ENCODE measurements at regions not wholly inside any gene's neighbourhood (a gene's known extent, or its start where the extent isn't known, plus 50 kb on each side); places are given as distances from the start of the nearest gene placed in this dataset.

- no peak for DNase-seq
Measured at GRCh38 chr12:25715102-25715501, 162.0 kb upstream of the LMNTD1 start.

DNA sequence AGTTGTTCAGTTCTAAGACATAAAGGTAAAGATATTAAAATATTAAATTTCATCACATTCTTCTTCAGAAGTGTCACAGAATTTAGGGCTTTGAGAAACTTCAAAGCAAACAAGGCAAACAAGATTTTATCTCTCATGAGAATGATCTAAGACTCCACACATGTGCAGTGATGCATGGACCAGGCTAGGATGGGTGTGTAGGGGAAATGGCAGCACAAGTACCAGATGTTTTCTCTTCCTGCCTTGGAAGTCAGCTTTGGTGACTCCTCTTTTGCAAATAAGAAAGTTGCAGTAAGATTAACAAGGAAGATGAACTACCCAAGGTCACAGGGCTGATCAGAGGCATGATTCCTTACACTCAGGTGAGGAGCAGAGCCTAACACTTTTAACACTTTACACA, 163.8 kb upstream of the LMNTD1 start:
- no peak for DNase-seq

DNA sequence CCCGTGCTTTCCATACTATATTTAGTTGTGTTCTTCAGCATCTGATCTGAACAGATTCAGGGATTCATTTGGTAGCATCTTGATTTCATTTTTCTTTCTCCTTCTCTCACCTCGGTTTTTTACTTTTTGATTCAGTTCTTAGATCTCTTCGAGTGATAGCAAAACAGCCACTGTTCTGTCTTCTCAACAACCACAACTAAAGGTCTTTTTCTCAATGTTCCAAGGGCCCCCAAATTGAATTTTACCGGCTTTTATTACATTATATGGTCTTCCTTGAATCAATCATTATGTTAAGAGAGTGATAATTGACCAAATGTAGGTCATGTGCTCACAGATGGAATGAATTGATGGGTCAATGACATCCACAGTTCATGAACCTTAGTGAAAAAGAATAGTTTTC, 164.5 kb upstream of the LMNTD1 start:
- DNase-seq, result no peak

DNA sequence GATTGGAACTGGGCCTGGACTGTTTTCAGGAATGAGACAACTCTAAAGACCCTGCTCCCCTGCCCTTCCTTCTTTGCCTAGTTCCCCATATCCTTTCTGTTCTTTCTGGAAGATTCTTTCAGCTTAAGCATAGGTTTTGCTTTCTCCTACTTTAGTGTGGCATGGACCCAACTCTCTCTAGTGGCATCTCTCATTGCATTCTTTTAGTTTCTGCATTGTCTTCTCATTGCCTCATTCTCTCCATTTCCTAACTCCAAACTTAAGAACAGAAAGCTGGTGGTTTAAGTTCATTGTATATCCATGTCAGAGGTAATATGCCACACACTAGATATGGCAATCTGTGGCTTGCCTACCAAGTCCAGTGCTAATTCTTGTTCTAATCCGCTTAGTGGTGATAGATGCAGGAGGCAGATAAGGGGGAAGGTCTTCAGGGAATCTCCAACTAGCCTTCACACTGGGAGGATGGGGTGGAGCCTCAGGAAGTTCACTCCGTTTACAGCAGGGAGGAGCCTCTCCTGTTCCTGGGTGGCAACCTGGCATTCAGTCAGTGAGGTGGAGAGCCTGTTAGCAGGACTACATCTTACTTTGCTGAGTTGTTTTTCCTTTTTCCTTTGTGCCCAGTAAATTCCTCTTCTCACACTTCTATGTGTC, 165.1 kb upstream of the LMNTD1 start:
- DNase-seq, result no peak

- no peak for DNase-seq
Measured at GRCh38 chr12:25719505-25719904, 166.4 kb upstream of the LMNTD1 start.

DNA sequence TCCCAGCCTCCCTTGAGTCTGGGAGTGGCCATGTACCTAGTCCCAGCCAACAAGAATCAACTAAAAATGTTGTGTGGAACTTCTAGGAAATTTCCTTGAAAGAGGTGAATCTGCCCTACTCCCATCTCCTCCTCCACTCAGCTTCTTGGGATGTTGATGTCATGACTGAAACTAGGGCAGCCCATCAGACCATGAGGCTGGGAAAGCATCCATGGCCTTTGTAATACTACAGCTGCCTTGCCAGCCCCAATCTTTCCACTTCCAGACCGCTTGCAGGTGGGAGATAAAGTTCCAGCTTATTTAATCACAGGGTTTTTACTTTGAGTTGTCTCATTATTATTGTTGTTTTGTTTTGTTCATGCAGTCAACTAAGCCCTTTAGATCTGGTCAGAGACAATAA, 170.3 kb upstream of the LMNTD1 start:
- no peak for DNase-seq

DNA sequence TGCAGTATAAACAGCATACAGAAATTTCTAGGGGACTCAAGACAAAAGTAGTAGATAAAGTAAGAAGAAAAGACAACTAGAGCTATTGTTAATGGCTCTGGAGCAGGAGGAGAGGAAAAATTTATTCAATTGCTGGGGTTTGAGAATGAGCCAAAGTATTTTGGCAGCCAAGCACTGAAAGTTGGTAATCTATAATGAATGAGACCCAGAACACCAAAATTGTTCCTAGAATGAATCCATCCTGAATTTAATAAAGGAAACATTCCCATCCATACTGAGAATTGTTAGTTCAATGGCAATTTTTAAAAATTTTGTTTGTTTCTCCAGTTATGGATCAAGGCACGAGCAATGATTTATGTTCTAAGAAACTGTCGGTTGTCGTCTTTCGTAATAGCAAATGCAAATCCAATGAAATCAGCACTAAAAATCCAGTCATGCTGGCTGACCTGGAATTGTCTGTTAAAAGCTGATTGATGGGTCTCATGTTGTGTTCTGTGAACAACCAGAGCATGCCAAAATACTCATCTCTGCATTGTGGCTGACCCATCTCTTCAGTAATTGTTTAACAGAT, 170.9 kb upstream of the LMNTD1 start:
- DNase-seq, result no peak

DNA sequence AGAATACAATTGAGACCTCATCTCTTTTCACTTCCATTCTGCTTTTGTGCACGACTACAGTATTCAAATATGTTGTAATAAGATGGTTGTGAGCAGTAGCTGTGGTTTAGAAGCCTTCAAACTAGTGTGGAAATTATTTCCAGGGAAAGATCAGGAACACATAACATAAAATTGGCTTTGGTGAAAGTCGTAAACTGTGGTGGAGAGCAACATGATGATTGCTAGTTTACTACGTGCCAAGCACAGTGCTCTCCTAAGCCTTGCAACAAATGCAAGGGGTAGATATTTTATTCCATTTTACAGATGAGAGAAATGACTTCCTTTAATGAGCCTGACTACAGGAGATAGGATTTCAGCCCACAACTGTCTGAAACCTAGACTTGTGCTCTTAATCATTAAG, 172.4 kb upstream of the LMNTD1 start:
- no peak for DNase-seq

GRCh38 chr12:25725931-25726330, 172.8 kb upstream of the LMNTD1 start:
- DNase-seq, result no peak

GRCh38 chr12:25728056-25728595, 175.0 kb upstream of the LMNTD1 start:
- no peak for DNase-seq

GRCh38 chr12:25730489-25731349, 177.6 kb upstream of the LMNTD1 start:
- no peak for DNase-seq

- DNase-seq, result no peak
Measured at GRCh38 chr12:25733541-25733940, 180.5 kb upstream of the LMNTD1 start.

GRCh38 chr12:25734529-25735180, 181.6 kb upstream of the LMNTD1 start:
- no peak for DNase-seq

DNA sequence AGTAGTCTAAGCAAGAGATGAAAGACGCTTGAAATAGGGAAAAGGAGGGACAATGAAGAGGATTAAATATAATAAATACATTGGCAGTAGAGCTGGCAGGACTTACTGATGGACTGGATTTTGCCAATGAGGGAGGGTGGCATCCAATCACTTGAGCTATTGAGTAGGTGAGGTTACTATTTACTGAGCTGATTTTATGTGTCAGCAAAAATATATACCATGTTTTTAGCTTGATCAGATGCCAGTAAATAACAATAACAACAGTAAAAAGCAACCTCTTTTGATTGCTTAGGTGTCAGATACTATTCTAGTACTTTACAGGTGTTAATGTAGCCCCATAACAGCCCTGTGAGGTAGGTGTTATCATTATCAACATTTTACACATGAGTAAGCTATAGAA, 187.5 kb upstream of the LMNTD1 start:
- DNase-seq, result no peak

- DNase-seq, result no peak
Measured at GRCh38 chr12:25741917-25742316, 188.8 kb upstream of the LMNTD1 start.

DNA sequence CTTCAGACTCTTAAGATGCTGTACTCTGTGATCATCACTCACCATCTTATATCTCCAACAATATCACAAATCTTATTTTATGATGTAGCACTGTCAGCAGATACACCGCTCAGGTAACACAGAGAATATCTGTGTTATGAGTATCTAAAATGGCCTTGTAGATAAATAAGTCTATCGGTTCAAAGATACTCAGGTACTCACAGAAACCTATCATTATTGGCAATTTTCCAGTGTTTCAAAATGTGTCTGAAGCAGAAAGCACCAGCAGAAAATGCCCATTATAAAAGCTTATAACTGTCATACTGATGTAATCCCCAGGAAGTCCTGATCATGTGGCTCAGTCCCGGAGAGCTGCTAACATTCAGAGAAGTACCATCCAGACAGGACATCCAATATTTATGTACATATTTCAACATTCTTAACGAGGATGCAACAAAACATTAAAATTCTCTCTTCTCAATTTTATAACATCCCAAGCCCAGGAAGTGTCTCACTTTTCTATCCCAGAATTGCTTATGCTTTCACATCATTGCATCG, 190.7 kb upstream of the LMNTD1 start:
- DNase-seq, result no peak

DNA sequence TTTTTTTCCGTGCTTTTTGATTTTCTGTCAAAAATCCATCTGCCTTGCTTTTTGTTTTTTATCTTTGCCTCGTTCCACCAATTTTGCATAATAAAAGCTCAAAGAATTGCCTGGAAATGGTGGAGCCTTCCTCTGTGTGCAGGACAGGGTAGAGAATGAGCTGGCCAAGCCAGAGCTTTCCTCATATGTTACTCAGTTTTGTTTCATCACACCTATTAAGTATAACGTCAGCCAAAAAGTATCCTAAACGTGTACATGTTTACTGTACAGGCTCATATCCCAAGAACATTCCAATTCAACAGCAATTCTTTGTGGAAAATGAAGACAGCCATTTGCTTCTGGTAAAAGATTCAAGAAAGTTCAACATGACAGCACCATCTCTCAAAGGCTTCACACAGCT, 191.2 kb upstream of the LMNTD1 start:
- DNase-seq, result no peak

DNA sequence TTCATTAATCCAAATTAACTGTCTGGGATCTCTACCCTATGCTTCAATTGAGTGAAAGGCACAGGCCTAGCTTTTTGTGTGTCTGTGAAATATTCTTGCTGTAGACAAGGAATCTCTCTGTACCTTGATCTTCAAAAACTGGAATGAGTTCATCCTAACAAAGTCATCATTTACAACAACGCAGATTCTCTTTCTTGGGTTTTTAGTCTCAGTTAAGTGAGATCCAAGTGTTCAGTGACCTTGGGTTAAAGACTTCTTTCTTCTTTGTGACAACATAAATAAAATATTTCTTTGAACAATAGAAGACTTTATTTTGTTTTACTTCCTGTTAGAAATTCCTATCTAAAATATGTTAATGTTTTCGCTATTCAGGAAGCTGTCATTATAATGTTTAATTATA, 192.2 kb upstream of the LMNTD1 start:
- DNase-seq, result no peak

DNA sequence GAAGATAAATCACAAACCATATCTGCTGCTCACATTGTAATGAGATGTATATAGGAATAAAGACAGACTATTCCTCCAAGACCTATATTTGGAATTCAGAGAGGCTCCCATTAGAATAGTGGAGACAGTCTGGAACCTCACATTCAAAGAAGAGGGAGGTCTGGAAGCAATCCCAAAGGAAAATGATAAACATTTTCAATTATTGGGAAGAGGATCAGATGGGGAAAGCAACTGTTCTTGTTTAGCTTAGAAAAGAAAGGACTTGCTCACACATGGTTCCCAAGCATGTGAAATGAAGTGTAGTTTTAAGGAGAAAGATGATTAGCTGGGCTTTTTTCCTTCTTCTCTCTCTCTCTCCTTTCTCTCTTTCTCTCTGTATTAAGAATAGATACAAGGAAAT, 193.0 kb upstream of the LMNTD1 start:
- DNase-seq, result no peak

DNA sequence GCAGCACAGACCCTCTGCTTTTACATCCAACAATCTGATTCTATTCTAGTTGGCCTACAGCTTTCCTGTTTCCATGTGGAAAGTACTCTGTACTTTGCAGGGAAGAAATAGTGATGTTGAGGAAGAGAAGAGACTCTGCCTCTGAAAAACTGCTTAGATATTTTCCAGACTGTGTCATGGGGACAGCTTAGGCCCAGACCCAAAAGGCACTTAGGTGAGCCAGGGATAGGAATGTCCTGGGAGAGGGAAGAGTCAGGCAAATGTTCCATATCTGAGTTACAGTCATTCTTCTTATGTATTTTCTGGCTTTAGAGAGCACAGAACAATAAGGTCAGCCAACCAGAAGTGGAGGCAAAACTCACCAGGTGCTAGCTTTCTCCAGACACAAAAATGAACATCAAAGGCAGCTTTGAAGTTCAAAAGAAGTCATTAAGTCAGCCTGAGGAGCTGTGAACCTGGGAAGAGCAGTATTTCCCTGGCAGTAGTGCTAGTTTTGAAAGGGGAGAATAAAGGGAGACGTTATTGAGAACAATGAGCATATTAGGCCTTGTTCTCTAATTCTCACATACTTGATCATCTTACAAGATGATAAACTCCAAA, 199.7 kb upstream of the LMNTD1 start:
- DNase-seq, result no peak

GRCh38 chr12:25755136-25755970, 202.3 kb upstream of the LMNTD1 start:
- DNase-seq, result no peak

DNA sequence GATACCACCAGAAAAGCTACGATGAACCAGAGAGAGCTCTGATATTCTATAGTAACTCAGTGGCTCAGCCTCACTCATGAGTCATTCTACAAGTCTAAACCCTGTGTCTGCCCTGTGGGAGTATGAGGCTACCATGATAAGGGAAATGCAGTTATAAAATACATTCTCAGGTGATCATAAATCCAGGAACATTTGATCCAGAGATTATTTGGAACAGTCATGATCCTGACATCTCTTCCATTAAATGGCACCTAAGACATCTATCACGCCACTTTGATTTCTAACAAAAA, 202.6 kb upstream of the RASSF8 start:
- no peak for DNase-seq
